Sigmoid colon (tissue), 4 donors: ENCODE measurements at regions not wholly inside any gene's neighbourhood (a gene's known extent, or its start where the extent isn't known, plus 50 kb on each side); places are given as distances from the start of the nearest gene placed in this dataset.

Source experiments
- CTCF ChIP-seq, 4 experiments: fragments of 450-650 bp in 3 of 4; fragments of 200-600 bp in 1 of 4; IDR thresholded peaks; one replicate each; pipeline ENCODE4 v1.5.1; 2016 to 2019; ENCODE audit warnings: antibody characterized with exemption in 4 of 4, mild to moderate bottlenecking in 3 of 4, moderate library complexity in 2 of 4
- POLR2AphosphoS5 ChIP-seq, 4 donors: sonication (generic); formaldehyde crosslinking; IDR thresholded peaks; one replicate each; pipeline ENCODE4 v1.6.1; 2017; ENCODE audit warnings: antibody characterized with exemption in 4 of 4

- TF ChIP-seq CTCF (IDR thresholded peaks at IDR 0.05) (no peak), POLR2AphosphoS5 (IDR thresholded peaks at IDR 0.05) (no peak)
Observed at GRCh38 chr5:136910625-136911024, 545.3 kb upstream of the TRPC7 start.
